Activated T-cell treated with anti-CD3 and anti-CD28 coated beads, Interleukin-2, amount 50 U/mL, for 4 hours (primary cell): ENCODE measurements at regions not wholly inside any gene's neighbourhood (a gene's known extent, or its start where the extent isn't known, plus 50 kb on each side); places are given as distances from the start of the nearest gene placed in this dataset.

ENCODE experiments used
- ATAC-seq, 2 donors: fragments of 200-7000 bp; cut with Tn5 transposase; one replicate each; pipeline ENCODE4 v1.10.0; 2021
- DNase-seq: peaks from one replicate; pipeline ENCODE4 v3.0.0-alpha.2; 2020
- H3K27me3 Mint-ChIP-seq: one replicate; pipeline ENCODE4 v1.8.0; 2021; ENCODE audit warnings: low read depth, mixed read lengths
- H3K36me3 Mint-ChIP-seq: one replicate; pipeline ENCODE4 v1.8.0; 2022; ENCODE audit warnings: mixed read lengths; ENCODE audit not compliant: insufficient read depth
- H3K4me1 Mint-ChIP-seq: one replicate; pipeline ENCODE4 v1.8.0; 2021; ENCODE audit warnings: low read depth, mixed read lengths
- H3K4me3 Mint-ChIP-seq: one replicate; pipeline ENCODE4 v1.8.0; 2021; ENCODE audit warnings: mild to moderate bottlenecking, moderate library complexity, mixed read lengths
- H3K9me3 Mint-ChIP-seq: one replicate; pipeline ENCODE4 v1.8.0; 2021; ENCODE audit warnings: mixed read lengths

DNA sequence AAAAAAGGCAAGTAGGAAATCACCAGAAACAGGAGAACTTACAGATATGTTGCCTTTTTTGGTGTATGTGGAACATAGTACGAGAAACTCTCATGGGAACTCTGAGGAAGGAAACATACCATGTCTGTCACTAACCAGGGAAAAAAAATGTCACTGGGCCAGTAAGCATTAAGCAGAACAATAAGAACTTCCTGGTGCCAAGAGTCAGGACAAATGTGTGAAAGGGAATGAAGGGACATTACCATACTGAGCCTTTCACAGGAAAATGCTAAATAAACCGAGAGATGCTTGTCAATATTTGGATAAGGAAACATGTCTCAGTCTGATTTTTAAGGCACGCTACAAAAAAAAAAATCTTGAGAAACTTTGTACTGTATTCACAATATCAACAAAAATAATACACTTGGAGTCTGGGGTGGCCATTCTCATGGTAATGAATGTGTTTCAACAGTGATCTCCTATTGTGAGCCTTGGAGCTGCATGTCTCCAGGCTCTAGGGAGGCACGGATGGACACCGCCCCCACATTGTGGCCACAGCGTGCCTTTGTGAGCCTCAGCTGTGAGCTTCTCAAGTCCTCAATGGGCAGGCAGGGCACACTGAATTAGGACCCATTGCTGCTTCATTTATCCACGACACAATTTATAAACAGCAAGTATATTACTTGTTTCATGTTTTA lies 113.0 kb upstream of the ARGLU1 start:
- H3K27me3 Mint-ChIP-seq: no peaks in the 10 kb centered on the region

DNA sequence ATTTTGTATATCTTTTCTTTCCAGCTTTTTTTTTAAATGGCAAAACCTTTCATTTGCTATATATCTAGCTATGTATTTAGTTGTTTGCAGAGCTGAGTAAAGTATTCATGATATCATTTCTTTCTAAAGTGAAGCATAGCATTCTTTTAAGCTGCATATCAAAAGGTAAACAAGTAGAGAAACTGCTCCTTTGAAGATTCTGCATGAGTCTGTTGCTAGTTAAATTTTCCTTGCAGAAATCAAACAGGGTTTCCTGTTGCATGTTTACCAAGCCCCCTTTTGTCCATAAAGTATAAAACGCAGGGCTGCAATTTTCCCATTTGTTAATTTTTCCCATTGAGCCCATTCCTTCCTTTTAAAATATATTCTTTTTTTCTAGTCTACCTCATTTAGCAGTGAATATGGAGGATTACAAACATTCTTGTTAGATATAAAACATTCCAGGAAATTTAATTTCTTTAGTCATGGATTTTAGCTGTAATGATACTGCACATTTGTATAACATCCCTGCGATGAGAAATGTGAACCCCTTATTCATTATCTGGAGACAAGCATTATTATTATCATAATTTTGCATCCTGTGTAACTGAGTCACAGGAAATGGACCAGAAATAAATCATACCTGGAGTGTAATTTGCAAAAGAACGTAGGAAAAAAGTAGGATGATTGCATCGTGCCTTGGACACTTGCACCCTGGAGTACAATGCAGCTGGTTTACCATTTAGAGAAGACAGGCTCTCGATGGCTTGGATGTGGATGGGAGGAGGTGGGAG lies 110.9 kb upstream of the ARGLU1 start:
- no peaks in the 10 kb centered on the region for H3K9me3 Mint-ChIP-seq
- ATAC-seq (no peak), DNase-seq (no peak)
- H3K36me3 Mint-ChIP-seq: no peaks in the 10 kb centered on the region
- H3K4me1 Mint-ChIP-seq: no peaks in the 10 kb centered on the region
- no peak overlapping the region for H3K4me3 Mint-ChIP-seq
- H3K27me3 Mint-ChIP-seq: no peaks in the 10 kb centered on the region

More for the DNA sequence above, 113.0 kb upstream of the ARGLU1 start:
- Mint-ChIP-seq H3K4me3 (no peak overlapping the region), H3K4me1 (no peaks in the 10 kb centered on the region), H3K9me3 (no peaks in the 10 kb centered on the region), H3K36me3 (no peaks in the 10 kb centered on the region)
- no peak for ATAC-seq
- DNase-seq: no peak

DNA sequence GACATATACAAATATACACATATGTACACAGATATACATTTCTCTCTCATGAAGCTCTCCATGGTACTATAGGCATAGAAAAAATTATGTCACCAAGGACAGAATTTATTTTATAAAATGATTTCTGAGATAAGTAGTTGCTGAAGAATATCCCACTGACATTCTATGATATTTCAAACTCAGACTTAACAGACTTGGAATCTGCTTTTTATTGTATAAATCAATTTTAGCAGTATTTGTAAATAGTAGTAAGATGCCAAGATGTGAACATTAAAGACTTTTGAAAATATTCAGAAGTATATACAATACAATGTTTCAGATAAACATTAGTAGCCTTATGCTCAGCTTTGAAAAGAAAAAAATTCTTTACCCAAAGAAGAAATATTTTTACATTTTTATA lies 107.4 kb upstream of the ARGLU1 start:
- no peaks in the 10 kb centered on the region for H3K27me3 Mint-ChIP-seq
- no peaks in the 10 kb centered on the region for H3K4me1 Mint-ChIP-seq
- ATAC-seq: no peak
- no peak overlapping the region for H3K4me3 Mint-ChIP-seq
- no peaks in the 10 kb centered on the region for H3K9me3 Mint-ChIP-seq
- no peak for DNase-seq
- H3K36me3 Mint-ChIP-seq: no peaks in the 10 kb centered on the region

DNA sequence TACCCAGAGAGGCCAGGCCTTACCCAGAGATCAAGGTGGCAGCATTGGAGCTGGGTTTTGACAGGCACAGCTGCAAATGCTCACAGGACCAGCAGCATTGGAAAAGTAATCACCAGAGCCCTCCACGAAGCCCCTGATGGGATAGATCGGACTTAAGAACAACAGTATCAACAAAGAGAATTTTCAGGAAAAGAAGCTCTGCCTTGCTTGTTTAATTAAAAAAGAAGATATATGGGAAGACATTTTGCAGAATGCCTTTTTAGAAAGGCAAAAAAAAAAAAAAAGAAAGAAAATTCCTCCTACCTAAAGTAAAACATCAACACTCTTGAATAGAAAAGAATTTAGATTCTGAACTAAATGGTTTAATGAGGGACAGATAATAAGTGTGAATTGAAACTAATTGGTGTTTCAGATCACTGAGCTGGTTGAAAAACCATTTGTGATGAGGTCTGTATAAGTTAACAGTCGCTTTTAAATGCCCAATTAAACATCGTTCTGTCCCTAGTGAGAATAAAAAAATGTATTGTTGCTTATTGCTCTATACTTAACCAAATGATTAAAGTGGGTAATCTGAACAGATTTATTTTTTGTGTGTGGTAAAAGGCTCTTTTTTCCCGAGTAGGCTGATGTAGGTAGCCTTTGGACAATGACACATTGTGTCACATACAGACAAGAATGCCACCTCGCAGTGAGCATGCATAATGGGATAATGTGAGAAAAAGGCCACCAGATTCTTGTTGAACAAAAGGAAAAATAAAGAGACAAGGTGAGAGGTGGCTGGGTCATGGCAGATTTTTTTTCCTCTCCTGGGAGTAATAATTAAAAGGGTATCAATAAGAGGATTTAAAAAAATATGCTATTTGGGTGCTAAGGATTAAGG lies 93.0 kb upstream of the ARGLU1 start:
- DNase-seq: no peak
- Mint-ChIP-seq H3K36me3 (no peaks in the 10 kb centered on the region), H3K27me3 (no peaks in the 10 kb centered on the region), H3K4me3 (no peak overlapping the region), H3K9me3 (no peaks in the 10 kb centered on the region), H3K4me1 (no peaks in the 10 kb centered on the region)
- ATAC-seq: no peak

DNA sequence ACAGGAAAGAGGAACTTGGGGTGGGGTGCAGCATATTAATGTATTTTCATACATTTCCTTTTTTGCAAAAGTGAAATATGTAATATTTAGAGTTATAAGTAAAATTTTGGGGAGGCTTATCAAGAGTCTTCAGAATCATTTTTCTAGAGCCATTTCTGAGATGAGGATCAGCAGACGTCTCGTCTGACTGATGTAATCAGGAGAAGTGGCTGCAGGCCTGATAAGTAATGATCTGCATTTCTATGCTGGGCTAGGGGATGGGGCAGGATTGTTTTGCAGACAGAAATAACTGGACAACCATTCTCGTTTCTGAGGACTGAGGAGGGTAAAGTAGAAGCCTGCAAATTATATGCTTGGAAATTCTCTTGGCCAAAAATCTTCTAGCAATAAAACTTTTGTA lies 89.2 kb upstream of the ARGLU1 start:
- Mint-ChIP-seq H3K4me3 (no peak overlapping the region), H3K36me3 (no peaks in the 10 kb centered on the region), H3K9me3 (no peaks in the 10 kb centered on the region), H3K4me1 (no peaks in the 10 kb centered on the region), H3K27me3 (peaks cover 2% of the 10 kb centered on the region)
- no peak for DNase-seq
- no peak for ATAC-seq

DNA sequence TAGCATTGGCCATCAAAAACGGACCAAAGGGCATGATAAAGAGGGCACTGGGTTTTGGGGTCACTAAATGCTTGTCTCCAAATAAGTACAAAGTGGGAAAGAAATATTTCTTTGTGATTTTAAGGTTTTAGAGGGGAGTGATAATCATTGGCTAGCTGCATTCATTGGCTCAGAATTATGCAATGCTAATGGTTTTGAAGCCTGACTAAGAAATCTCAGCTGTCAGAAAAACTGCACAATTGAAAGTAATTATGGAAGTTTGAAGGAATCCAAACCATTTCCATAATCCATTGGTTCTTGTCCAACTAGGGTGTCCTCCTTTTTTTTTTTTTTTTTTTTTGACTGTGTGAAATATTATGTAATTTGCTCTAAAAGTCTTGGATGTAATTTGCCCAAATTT lies 88.2 kb upstream of the ARGLU1 start:
- Mint-ChIP-seq H3K27me3 (peaks cover 2% of the 10 kb centered on the region), H3K9me3 (no peaks in the 10 kb centered on the region), H3K4me1 (no peaks in the 10 kb centered on the region), H3K4me3 (no peak overlapping the region), H3K36me3 (no peaks in the 10 kb centered on the region)
- no peak for DNase-seq
- ATAC-seq: no peak

DNA sequence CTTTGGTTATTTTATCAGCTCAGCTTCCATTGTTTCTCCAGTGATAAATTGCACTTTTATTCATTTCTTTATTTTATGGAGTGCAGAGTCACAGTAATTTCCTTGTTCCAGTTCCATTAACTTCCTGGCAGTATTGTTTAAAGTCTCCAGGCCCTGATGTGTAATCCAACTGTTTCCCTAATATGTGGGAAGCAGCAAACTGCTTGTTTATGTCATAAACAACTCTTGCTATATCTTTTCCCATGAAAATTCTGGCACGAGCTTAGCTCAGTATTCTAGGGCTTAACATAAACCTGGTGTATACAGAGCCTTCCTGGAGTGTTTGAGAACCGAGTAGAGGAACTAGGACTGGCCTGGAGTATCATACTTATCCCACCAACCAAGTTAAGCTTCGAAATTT lies 83.5 kb upstream of the ARGLU1 start:
- H3K4me3 Mint-ChIP-seq: no peak overlapping the region
- ATAC-seq (no peak), DNase-seq (no peak)
- no peaks in the 10 kb centered on the region for H3K36me3 Mint-ChIP-seq
- peaks cover 4% of the 10 kb centered on the region for H3K27me3 Mint-ChIP-seq
- no peaks in the 10 kb centered on the region for H3K4me1 Mint-ChIP-seq
- H3K9me3 Mint-ChIP-seq: no peaks in the 10 kb centered on the region

DNA sequence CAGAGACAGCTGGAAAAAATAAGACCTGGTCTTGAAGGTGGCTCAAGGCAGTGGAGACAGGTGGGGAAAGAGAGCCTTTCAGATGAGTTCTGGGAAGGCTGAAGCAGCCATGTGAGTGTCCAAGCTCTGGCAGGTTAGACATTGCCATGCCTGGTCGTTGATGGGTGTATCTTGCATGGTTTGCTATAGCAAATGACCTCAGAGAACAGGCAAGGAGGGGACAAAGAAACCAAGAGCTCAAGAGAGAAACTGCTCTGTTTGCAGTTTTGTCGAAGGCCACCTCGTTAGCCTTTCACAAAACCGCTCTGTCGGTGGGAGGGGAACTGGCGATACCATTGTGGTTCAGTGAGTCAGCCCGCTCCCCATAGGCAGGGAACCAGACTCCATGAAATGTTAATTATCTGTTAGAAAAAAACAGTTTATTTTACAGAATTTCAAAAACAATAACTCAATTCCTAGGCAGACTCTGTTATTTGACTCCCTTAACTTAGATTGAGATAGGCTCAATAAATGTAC lies 82.8 kb upstream of the ARGLU1 start:
- Mint-ChIP-seq H3K27me3 (peaks cover 4% of the 10 kb centered on the region), H3K4me1 (no peaks in the 10 kb centered on the region), H3K36me3 (no peaks in the 10 kb centered on the region), H3K9me3 (no peaks in the 10 kb centered on the region), H3K4me3 (no peak overlapping the region)
- ATAC-seq: no peak
- no peak for DNase-seq

DNA sequence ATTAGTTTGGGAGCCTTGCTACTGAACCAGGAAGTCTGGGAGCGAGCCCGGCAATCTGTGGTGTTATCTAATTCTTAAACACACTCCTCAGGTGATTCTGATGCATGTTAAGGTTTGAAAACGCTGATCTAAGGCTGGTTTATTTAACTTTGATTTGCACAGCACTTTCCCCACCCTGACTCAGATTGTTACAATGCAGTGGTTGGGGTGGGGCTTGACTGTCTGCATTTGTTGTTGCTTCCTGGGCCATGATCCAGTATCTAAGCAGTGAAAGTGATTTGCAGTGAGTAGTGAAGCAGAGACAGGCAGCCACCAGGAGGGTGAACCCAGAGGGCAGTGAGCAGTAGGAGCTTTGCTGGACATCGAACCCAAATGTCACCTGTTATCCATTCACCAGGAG lies 81.6 kb upstream of the ARGLU1 start:
- Mint-ChIP-seq H3K36me3 (no peaks in the 10 kb centered on the region), H3K9me3 (no peaks in the 10 kb centered on the region), H3K4me1 (no peaks in the 10 kb centered on the region), H3K27me3 (peaks cover 4% of the 10 kb centered on the region), H3K4me3 (no peak overlapping the region)
- no peak for ATAC-seq
- DNase-seq: no peak

DNA sequence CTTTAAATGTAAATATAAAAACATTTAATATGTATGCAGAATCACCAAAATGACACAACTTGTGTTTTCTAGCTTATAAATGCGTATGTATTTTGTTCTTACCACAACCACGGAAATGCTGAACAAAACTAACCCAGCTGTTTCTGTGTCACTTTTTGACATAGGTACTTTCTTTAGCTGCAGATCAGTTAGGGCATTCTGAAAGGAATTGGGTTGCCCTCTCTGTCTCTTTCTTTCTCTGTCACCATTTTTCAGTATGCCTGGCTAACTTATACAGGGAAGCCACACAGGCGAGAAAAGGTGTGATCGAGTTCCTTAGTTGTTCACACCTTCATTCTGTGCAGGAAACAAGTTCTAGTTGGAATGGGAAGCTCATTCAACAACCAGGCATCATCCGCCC lies 72.6 kb upstream of the ARGLU1 start:
- Mint-ChIP-seq H3K9me3 (no peaks in the 10 kb centered on the region), H3K36me3 (no peaks in the 10 kb centered on the region), H3K27me3 (peaks cover 12% of the 10 kb centered on the region), H3K4me3 (no peak overlapping the region), H3K4me1 (no peaks in the 10 kb centered on the region)
- DNase-seq (no peak), ATAC-seq (no peak)

DNA sequence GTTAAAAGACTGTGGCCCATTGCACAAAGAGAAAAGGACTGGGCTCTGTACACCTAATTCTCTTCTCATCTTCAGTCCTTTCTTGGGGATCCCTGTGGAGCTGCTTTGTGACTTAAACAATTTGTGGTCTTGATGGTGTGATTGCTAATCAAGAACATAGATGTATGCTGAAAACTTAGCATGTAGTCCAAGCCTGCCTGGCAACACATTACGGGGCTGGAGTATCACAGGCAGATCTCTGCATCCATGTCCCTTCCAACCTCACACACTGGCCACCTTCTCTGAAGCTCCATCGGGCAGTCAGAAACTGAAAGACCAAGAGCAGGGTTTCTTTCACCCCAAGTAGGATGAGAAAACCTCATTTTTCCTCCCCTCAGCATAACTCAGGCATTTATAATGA lies 69.6 kb upstream of the ARGLU1 start:
- DNase-seq: no peak
- Mint-ChIP-seq H3K4me3 (no peak overlapping the region), H3K36me3 (no peaks in the 10 kb centered on the region), H3K27me3 (peaks cover 12% of the 10 kb centered on the region), H3K4me1 (no peaks in the 10 kb centered on the region), H3K9me3 (no peaks in the 10 kb centered on the region)
- no peak for ATAC-seq

DNA sequence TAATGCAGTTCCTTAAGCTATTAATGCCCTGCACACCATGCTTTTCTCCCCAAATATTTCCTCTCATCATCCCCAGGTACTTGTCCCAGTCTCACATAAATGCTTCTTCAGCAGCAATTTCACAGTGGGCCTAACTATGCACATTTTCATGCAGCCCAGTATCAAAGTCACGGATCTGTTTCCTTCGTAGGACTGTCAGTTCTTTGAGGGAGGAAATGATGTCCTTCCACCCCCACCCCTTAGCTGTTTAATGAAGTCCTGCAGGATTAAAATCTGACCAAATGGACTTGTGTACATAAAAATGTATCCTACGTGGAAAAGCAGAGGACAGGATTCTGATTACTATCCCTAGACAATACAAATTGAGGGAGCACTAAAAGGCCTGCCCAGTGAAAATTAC lies 68.6 kb upstream of the ARGLU1 start:
- DNase-seq (no peak), ATAC-seq (no peak)
- no peaks in the 10 kb centered on the region for H3K36me3 Mint-ChIP-seq
- H3K27me3 Mint-ChIP-seq: peaks cover 12% of the 10 kb centered on the region
- H3K4me3 Mint-ChIP-seq: no peak overlapping the region
- H3K9me3 Mint-ChIP-seq: no peaks in the 10 kb centered on the region
- H3K4me1 Mint-ChIP-seq: no peaks in the 10 kb centered on the region

DNA sequence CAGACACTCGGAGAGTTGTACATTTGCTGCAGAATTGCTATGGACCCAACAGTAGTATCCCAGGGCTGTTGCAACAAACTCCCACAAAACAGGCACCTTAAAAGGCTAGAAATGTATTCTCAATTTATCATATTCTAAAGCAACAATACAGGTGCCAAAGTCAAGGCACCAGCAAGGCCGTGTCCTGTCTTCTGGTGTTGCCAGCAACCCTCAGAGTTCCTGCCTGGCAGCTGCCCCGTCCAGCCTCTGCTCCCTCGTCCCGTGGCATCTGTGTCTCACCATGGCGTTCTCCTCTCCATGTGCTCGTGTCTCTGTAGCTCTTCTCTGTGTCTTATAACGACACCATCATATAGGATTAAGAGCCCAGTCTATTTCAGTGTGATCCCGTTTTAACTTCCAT lies 67.7 kb upstream of the ARGLU1 start:
- DNase-seq (no peak), ATAC-seq (no peak)
- Mint-ChIP-seq H3K36me3 (no peaks in the 10 kb centered on the region), H3K4me3 (no peak overlapping the region), H3K9me3 (no peaks in the 10 kb centered on the region), H3K27me3 (peaks cover 8% of the 10 kb centered on the region), H3K4me1 (no peaks in the 10 kb centered on the region)

DNA sequence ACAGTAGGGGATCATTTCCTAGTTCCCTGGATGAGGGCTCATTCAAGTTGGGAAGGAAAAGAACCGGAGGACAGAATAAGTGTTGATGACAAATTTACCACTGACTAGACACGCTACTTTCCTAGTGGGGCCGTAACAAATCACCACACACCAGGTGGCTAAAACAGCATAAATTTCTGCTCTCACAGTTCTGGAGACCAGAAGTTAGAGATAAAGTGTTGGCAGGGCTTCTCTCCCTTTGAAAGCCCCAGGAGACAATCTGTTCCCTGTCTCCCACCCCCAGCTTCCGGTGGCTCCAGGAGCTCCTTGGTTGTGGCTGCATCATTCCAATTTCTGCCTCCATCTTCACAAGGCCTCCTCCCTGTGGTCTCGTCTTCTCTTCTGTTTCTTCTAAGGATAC lies 65.4 kb upstream of the ARGLU1 start:
- Mint-ChIP-seq H3K27me3 (peaks cover 6% of the 10 kb centered on the region), H3K9me3 (no peaks in the 10 kb centered on the region), H3K4me3 (no peak overlapping the region), H3K36me3 (no peaks in the 10 kb centered on the region), H3K4me1 (no peaks in the 10 kb centered on the region)
- ATAC-seq (no peak), DNase-seq (no peak)
